Erythroblast (primary cell): ENCODE measurements at regions not wholly inside any gene's neighbourhood (a gene's known extent, or its start where the extent isn't known, plus 50 kb on each side); places are given as distances from the start of the nearest gene placed in this dataset.
"Not testable (repeated sequence)": the region's sequence is repeated elsewhere in the genome, so short reads cannot be mapped to it uniquely, and the experiment has no call there.

Source experiments
- GATA1 ChIP-seq: IDR thresholded peaks from 2 replicates; pipeline ENCODE4 v1.6.1; 2011; ENCODE audit warnings: low read depth, mild to moderate bottlenecking, control low read depth, low read length, moderate library complexity
- POLR2A ChIP-seq: IDR thresholded peaks from 2 replicates; pipeline ENCODE4 v1.6.1; 2011; ENCODE audit warnings: mild to moderate bottlenecking, low read length

GRCh38 chr6:26811486-26812116 is 152.1 kb upstream of the ZNF322 start:
- not testable (repeated sequence) for TF ChIP-seq POLR2A, GATA1
